Left lung (tissue), 4 donors: ENCODE measurements at regions not wholly inside any gene's neighbourhood (a gene's known extent, or its start where the extent isn't known, plus 50 kb on each side); places are given as distances from the start of the nearest gene placed in this dataset.

Experiments used
- ATAC-seq: fragments of 200-7000 bp; cut with Tn5 transposase; one replicate; pipeline ENCODE4 v1.9.1; 2020; ENCODE audit warnings: moderate library complexity
- DNase-seq, 4 donors: peaks; one replicate each; pipeline ENCODE4 v3.0.0-alpha.2; 2013 to 2020
- H3K27ac ChIP-seq, 2 donors: fragments of 200-600 bp; sonication (generic) in 1 of 2; one replicate each; pipeline versions ENCODE4 v1.5.0 to v1.8.0; 2020 to 2021
- H3K27me3 ChIP-seq, 2 donors: fragments of 200-600 bp; sonication (generic) in 1 of 2; one replicate each; pipeline versions ENCODE4 v1.5.0 to v1.8.0; 2020 to 2021
- H3K36me3 ChIP-seq, 2 donors: fragments of 200-600 bp; sonication (generic) in 1 of 2; one replicate each; pipeline versions ENCODE4 v1.5.0 to v1.8.0; 2020 to 2021
- H3K4me1 ChIP-seq, 2 donors: fragments of 200-600 bp; one replicate each; pipeline ENCODE4 v1.8.0; 2021
- H3K4me3 ChIP-seq, 2 donors: fragments of 200-600 bp; sonication (generic) in 1 of 2; one replicate each; pipeline versions ENCODE4 v1.5.0 to v1.8.0; 2020 to 2021; ENCODE audit warnings: mild to moderate bottlenecking in 1 of 2
- H3K9me3 ChIP-seq, 2 donors: fragments of 200-600 bp; sonication (generic) in 1 of 2; one replicate each; pipeline versions ENCODE4 v1.5.0 to v1.8.0; 2020 to 2021
- intact Hi-C, 2 donors: fragments of 100-400 bp; cut with DNase I; formaldehyde crosslinking; loops; one replicate each; pipeline versions ENCODE4 v1.11.2 to v1.14.2; 2022
- TF ChIP-seq, protein P1 (sequence below), 2 donors: fragments of 200-600 bp; sonication (generic) in 1 of 2; IDR thresholded peaks; one replicate each; pipeline versions ENCODE4 v1.5.0 to v1.8.0; 2021; ENCODE audit warnings: antibody characterized with exemption in 2 of 2
- donor health status: DM: no; HTN: yes; CAD: no.
- donor health status: DM: no; HTN: no; CAD: no.

GRCh38 chr14:40487824-40488223 is 1055.6 kb upstream of the FBXO33 start:
- Histone ChIP-seq H3K27ac (no peak overlapping the region), H3K4me3 (no peak overlapping the region), H3K4me1 (no peaks in the 10 kb centered on the region), H3K36me3 (no peaks in the 10 kb centered on the region), H3K9me3 (no peaks in the 10 kb centered on the region), H3K27me3 (no peaks in the 10 kb centered on the region)
- intact Hi-C loops: no loop called here
- no peak for DNase-seq
- ATAC-seq: no peak
- TF ChIP-seq, protein P1, sequence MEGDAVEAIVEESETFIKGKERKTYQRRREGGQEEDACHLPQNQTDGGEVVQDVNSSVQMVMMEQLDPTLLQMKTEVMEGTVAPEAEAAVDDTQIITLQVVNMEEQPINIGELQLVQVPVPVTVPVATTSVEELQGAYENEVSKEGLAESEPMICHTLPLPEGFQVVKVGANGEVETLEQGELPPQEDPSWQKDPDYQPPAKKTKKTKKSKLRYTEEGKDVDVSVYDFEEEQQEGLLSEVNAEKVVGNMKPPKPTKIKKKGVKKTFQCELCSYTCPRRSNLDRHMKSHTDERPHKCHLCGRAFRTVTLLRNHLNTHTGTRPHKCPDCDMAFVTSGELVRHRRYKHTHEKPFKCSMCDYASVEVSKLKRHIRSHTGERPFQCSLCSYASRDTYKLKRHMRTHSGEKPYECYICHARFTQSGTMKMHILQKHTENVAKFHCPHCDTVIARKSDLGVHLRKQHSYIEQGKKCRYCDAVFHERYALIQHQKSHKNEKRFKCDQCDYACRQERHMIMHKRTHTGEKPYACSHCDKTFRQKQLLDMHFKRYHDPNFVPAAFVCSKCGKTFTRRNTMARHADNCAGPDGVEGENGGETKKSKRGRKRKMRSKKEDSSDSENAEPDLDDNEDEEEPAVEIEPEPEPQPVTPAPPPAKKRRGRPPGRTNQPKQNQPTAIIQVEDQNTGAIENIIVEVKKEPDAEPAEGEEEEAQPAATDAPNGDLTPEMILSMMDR (IDR thresholded peaks at IDR 0.05): no peak

DNA sequence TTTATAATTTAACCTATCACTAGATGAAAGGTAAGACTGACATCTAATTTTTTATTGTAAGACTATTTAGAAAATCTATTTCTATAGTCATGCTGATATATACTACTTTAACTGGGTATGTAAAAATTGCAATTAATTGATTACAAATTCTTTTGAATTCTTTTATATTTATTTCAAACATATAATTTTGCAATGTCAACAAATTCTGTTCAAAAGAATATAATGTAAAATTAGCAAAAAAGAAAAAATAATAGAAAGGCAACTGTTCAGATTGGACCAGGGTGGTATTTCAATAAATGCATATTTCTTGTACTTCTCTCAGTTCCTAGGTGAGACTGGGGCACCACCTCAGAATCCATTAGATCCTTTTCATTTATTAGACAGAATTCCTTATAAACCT is 1053.5 kb upstream of the FBXO33 start:
- TF ChIP-seq, protein P1 (IDR thresholded peaks at IDR 0.05): no peak
- Histone ChIP-seq H3K36me3 (no peaks in the 10 kb centered on the region), H3K4me3 (no peak overlapping the region), H3K27ac (no peak overlapping the region), H3K27me3 (no peaks in the 10 kb centered on the region), H3K4me1 (no peaks in the 10 kb centered on the region), H3K9me3 (no peaks in the 10 kb centered on the region)
- intact Hi-C loops: no loop called here
- ATAC-seq (no peak), DNase-seq (no peak)

DNA sequence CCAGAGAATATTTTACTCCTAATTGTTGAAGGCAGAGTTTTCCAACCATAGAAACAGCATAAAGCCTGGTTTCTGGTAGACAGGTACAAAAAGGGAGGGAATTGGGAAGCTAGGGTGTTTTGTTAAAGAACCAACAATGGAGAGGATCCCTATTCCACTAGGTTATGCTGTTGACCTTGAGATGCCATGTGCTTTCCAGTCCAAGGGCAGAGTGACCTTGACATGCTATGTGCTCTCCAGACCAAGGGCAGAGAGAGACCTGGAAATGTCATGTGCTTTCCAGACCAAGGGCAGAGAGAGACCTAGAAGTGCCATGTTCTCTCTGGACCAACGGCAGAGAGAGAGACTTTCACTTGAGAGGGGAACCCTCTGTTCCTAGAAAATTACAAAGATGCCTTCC is 1043.8 kb upstream of the FBXO33 start:
- TF ChIP-seq, protein P1 (IDR thresholded peaks at IDR 0.05): no peak
- no peak for DNase-seq

GRCh38 chr14:40467969-40468368 is 1035.7 kb upstream of the FBXO33 start:
- TF ChIP-seq, protein P1 (IDR thresholded peaks at IDR 0.05): no peak
- Histone ChIP-seq H3K4me3 (no peak overlapping the region), H3K27me3 (no peaks in the 10 kb centered on the region), H3K4me1 (no peaks in the 10 kb centered on the region), H3K9me3 (peaks cover 0 to 49% of the 10 kb centered on the region in 2 donors), H3K36me3 (no peaks in the 10 kb centered on the region), H3K27ac (no peak overlapping the region)
- intact Hi-C loops: no loop called here
- no peak for DNase-seq
- ATAC-seq: no peak

More for the DNA sequence above, 1043.8 kb upstream of the FBXO33 start:
- Histone ChIP-seq H3K27ac (no peak overlapping the region), H3K9me3 (peaks cover 0 to 38% of the 10 kb centered on the region in 2 donors), H3K4me3 (no peak overlapping the region), H3K4me1 (no peaks in the 10 kb centered on the region), H3K36me3 (no peaks in the 10 kb centered on the region), H3K27me3 (no peaks in the 10 kb centered on the region)
- intact Hi-C loops: no loop called here
- ATAC-seq: no peak

DNA sequence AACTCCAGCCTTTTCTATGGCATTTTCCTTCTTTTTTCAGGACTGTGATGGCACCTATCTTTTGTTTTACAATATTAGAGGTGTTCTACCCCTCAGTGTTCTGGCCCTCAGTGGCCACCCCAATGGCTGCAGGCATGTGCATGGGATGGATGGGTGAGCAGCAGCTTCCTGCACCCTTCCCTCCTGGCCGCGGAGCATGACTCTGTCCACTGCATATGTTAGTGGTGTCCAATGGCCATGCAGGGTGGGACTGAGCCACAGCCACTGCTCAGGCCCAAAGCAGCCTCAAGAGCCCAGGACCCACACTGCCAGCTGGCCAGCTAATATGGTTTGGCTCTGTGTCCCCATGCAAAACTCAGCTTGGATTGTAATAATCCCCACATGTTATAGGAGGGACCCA is 1032.3 kb upstream of the FBXO33 start:
- Histone ChIP-seq H3K36me3 (no peaks in the 10 kb centered on the region), H3K4me3 (no peak overlapping the region), H3K4me1 (no peaks in the 10 kb centered on the region), H3K27ac (no peak overlapping the region), H3K9me3 (peaks cover 0 to 34% of the 10 kb centered on the region in 2 donors), H3K27me3 (no peaks in the 10 kb centered on the region)
- TF ChIP-seq, protein P1 (IDR thresholded peaks at IDR 0.05): no peak
- DNase-seq: peak in 1 of 4 donors; percentile 55
- intact Hi-C loops: no loop called here
- no peak for ATAC-seq
